ENCODE measurements at regions not wholly inside any gene's neighbourhood (a gene's known extent, or its start where the extent isn't known, plus 50 kb on each side); places are given as distances from the start of the nearest gene placed in this dataset.

DNA sequence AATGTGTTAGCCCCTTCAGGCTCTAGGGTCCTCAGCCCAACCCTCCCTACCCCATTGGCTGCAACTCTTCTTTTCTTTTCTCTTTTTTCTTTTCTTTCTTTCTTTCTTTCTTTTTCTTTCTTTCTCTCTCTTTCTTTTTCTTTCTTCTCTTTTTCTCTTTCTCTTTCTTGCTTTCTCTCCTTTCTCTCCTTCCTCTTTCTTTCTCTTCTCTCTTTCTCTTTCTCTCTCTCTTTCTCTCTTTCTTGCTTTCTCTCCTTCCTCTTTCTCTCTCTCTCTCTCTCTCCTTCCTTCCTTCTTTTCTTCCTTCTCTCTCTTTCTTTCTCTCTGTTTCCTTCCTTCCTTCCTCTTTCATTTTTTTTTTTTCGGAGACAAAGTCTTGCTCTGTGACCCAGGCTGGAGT lies 458.9 kb downstream of the TYW1 start:
- TF ChIP-seq CTCF (IDR thresholded peaks at IDR 0.05) (no peak), EP300 (IDR thresholded peaks at IDR 0.05) (no peak), POLR2AphosphoS5 (IDR thresholded peaks at IDR 0.05) (no peak), POLR2A (IDR thresholded peaks at IDR 0.05) (no peak)

Data from gastroesophageal sphincter (tissue), 3 donors.